NK-92 treated with Interleukin-12 subunit alpha and Interleukin-12 subunit beta, amount 100 ng/mL, for 24 hours (cell line): ENCODE measurements at regions not wholly inside any gene's neighbourhood (a gene's known extent, or its start where the extent isn't known, plus 50 kb on each side); places are given as distances from the start of the nearest gene placed in this dataset.

Experiments
- DNase-seq: peaks from one replicate; lab custom pipeline; 2025; lab: John Stamatoyannopoulos, UW

DNA sequence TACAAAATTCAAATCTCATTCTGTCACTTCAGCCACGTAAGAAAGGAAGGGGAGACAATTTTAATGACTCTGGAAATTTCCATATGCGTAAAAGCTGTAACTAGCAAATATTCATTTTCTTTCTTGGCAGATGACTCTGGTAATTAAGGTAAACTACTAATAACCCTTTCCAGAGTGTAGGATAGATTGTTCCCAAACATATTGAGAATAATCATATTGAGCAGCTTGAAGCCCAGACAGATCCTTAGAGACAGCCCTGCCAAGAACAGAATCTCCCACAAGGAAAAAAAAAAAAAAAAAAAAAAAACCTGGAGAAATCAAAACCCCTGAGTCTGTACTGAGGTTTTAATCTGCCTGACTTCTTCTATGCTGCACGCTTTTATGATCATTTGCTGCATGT lies 163.6 kb upstream of the TMPO start:
- no peak for DNase-seq

DNA sequence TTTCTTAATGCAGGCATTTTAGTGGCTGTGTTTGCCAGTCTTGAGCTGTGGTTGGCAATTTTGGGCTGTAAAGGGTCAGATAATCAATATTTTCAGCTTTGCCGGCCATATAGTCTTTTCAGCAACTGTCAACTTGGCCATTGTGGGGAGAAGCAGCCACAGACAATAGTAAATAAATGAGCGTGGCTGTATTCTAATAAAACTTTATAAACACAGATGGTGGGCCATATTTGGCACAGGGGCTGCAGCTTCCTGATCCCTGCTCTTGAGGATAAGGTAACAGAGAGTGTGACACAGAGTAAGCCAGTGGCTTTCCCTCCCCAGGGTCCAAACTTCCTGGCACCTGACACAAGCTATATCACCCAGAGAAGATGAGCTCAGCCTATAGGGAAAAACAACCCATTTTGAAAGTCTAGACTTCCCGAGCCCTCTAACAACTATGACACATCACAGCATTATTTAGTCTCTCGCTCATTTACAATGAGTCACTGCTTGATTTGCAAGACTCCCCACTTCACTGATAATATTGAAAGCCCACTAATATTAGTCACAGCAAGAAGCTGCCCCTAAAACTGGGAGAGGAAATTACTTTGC lies 163.1 kb upstream of the TMPO start:
- DNase-seq, result peak; percentile 0

GRCh38 chr12:98352835-98353234 lies 162.6 kb upstream of the TMPO start:
- no peak for DNase-seq

DNA sequence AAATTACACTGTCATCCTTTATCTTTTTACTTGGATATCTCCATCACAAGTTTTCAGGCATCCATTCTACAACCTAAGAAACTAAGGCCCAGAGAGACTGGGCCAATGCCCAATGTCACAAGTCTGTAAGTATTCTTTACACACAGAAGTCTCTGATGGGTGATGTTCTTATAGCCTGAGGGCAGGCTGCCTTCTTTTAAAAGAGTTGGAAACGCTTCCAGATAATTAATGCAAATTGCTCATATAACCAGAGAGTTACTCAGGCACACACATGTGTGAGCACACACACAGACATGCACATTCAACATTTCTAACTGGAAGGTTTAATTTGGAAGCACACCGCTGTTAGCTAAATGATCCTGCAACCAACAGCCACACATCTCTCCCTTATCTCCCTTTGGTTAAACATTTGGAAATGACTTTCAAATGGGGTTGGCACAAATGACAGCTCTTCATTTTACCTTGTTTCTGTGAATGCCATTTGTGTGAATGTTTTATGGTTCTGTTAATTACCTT lies 160.8 kb upstream of the TMPO start:
- no peak for DNase-seq

- no peak for DNase-seq
Observed at GRCh38 chr12:98355322-98355721, 160.1 kb upstream of the TMPO start.

DNA sequence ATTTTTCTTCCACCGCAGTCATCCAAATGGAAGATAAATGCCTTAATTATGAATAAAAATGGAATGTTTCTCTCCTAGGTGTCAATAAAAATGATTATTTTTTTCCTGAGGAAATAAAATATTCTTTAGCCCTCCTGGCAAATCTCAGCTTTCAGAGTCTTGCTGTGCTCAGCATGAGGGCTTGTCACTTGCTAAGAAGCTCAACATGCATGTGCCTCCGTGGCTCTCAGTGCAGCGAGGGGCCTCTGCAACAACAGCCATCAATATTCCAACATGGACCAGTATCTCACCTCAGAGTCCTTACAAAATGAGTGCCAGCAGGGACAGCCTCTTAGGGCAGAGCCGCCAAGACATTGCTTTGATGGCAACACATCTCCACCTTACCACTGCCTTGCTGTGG lies 159.5 kb upstream of the TMPO start:
- no peak for DNase-seq

DNA sequence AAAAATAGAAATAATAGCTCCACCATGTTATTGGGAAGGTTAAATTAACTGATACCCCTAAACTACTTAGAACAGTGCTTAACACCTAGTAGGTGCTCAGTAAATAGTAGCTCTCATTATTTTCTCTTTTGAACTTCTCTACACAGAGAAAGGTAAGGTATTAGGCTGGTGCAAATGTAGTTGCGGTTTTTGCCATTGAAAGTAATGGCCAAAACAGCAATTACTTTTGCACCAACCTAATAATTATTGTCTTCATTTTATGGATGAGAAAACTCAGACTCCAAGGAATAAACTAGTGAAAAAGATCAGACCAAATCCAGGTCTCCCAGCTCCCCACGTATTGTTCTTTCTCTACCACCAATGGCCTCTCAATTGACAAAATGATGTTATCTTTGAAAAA lies 157.2 kb upstream of the TMPO start:
- no peak for DNase-seq

- no peak for DNase-seq
Observed at GRCh38 chr12:98359856-98360255, 155.5 kb upstream of the TMPO start.

- DNase-seq, result no peak
Observed at GRCh38 chr12:98360401-98360800, 155.0 kb upstream of the TMPO start.

DNA sequence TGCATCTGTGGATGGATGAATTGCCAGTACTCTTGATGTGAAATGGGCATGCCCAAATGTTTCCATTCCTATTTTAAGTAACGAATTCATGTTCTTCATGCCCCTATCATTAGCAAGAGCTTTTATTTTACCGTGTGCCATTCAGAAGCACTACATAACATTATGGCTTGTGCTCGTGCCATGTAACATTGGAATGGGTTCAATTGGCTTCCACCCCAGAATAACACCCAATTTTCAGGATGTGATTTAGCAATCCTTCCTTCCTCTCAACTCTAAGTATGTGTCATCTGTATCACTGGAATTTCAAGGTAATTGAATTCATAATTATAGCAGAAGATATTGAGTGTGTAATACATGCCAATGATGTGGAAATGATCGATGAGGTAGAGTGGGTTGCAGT lies 145.8 kb upstream of the TMPO start:
- no peak for DNase-seq

DNA sequence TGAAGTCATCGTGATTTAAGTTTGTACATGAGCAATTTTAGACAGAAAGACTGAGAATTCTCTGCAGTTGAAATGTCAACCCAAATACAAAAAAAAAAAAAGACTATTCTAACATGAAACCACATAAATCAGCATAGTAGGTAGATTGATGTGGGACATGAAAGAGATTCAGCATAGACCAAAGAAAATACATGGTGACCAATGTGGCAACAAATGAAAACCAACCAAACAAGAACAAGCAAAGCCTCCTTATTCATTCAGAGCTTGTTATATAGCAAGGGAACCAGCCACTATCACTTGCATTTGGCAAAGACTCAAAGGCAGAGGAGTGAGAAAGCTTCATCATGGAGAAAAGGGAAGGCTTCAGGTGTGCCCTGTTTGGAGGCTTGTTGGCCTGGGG lies 144.4 kb upstream of the TMPO start:
- no peak for DNase-seq

DNA sequence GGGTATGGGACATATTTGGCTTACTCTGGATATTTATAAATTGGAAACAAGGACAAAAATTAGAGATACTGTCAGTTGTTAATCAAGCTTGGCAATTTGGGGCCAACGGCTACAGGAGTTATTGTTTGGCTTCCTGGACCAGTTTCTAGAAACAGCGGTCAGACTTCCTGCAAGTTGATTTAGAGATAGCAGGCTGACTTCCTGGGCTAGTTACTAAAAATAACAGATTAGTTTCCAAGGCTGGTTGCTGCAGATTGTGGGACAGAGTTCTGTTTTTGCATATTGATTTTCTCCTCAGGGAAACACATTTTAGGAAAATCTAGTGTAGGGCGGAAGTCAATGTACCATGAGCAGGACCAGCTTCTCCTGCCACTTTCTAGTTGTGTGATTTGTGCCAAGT lies 144.0 kb upstream of the TMPO start:
- no peak for DNase-seq

GRCh38 chr12:98372340-98373024 lies 142.9 kb upstream of the TMPO start:
- no peak for DNase-seq

DNA sequence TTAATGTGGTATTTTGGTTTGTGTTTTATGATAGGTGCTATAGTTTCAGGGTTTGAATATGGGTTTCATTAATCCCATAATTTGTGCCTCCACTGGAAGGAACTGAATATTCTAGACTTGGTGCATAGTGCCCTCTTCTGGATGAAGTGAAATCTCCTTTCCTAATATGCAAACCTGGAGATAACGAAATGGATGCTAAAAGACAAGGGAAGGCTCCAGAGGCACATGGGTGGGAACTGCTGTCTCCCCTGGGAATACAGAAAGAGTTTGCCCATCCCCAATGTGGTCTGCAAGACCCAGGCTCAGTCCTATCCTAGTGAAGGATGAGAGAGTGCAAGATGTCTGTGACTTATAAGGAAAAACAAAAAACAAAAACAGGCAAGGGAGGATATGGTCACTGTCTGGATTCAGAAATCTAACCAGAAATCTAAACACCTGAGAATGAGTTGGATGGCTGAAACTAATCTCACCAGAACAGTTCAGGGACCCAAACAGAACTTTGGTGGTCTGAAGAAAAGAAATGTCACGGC lies 142.3 kb upstream of the TMPO start:
- no peak for DNase-seq

- no peak for DNase-seq
Observed at GRCh38 chr12:98374007-98374406, 141.4 kb upstream of the TMPO start.

GRCh38 chr12:98379106-98379505 lies 136.3 kb upstream of the TMPO start:
- no peak for DNase-seq

GRCh38 chr12:98385641-98386040 lies 129.7 kb upstream of the TMPO start:
- no peak for DNase-seq

GRCh38 chr12:98387444-98387843 lies 127.9 kb upstream of the TMPO start:
- DNase-seq, result no peak

DNA sequence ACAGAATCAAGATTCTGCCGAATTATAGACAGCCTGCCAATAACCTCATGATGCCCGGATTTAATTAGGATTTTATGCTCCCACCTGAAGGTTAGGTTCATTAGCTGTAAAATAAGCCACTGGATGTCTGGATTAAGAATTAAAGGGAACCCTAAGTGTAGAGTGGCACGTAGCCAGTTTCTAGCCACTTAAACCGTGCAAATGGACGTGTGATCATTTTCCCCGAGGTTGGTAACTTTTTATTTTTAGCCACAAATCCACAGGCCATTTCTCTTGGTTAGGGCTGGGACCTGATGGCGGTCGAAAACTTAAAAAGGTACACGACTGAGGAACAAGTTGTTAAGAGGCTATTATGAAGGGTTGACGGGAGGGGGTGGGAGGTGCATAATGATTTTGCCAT lies 127.3 kb upstream of the TMPO start:
- DNase-seq, result no peak

- DNase-seq, result no peak
Observed at GRCh38 chr12:98389593-98389992, 125.8 kb upstream of the TMPO start.

GRCh38 chr12:98397323-98398105 lies 117.9 kb upstream of the TMPO start:
- peak; percentile 8 for DNase-seq

DNA sequence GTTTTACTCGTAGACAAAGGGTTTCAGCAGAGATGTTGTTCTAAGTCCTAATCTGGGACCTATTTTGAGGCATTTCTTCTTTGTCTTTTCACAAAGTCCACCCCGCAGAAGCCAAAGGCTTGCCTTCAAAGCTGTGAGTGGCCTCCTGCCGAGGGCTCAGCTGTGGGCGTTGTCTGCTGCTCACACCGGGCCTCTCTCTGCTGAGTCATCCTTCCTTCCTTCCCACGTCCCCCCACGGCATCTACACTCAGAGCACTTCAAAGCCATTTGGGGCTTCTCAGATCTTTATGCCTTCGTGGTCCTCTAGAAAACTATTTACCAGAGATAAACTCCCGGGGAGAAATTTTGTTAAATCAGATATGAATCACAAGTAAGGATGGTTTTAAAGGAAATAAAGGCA lies 115.9 kb upstream of the TMPO start:
- peak; percentile 62 for DNase-seq

DNA sequence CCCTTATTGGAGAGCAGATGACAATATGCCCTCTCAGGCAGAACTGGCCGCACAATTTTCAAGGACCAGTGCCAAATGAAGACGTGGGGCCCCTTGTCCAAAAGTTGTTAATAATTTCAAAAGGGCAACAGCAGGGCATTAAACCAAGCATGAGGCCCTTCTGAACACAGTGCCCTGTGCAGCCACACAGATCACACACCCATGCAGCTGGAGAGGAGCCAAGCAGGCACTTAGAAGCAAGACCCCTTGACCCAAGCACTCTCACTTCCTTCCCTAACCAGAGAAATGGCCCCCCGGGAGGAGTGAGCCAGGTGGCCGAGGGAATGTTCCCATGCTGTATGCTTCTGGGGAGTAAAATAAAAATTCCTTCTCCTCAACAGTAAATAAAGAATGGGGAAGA lies 114.0 kb upstream of the TMPO start:
- DNase-seq, result no peak
